ENCODE measurements at regions not wholly inside any gene's neighbourhood (a gene's known extent, or its start where the extent isn't known, plus 50 kb on each side); places are given as distances from the start of the nearest gene placed in this dataset.

- TF ChIP-seq, protein P1, sequence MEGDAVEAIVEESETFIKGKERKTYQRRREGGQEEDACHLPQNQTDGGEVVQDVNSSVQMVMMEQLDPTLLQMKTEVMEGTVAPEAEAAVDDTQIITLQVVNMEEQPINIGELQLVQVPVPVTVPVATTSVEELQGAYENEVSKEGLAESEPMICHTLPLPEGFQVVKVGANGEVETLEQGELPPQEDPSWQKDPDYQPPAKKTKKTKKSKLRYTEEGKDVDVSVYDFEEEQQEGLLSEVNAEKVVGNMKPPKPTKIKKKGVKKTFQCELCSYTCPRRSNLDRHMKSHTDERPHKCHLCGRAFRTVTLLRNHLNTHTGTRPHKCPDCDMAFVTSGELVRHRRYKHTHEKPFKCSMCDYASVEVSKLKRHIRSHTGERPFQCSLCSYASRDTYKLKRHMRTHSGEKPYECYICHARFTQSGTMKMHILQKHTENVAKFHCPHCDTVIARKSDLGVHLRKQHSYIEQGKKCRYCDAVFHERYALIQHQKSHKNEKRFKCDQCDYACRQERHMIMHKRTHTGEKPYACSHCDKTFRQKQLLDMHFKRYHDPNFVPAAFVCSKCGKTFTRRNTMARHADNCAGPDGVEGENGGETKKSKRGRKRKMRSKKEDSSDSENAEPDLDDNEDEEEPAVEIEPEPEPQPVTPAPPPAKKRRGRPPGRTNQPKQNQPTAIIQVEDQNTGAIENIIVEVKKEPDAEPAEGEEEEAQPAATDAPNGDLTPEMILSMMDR (conservative IDR thresholded peaks at IDR 0.05; ENCODE audit: low read depth, low read length) = no peak
- TF ChIP-seq EZH2 (IDR thresholded peaks at IDR 0.05; ENCODE audit: borderline replicate concordance, low read depth, low read length, poor library complexity, severe bottlenecking) = no peak
Measured at GRCh38 chr6:10203651-10204050, 211.2 kb downstream of the TFAP2A start.

Data from A673 (cell line).